Ishikawa (cell line): ENCODE measurements at regions not wholly inside any gene's neighbourhood (a gene's known extent, or its start where the extent isn't known, plus 50 kb on each side); places are given as distances from the start of the nearest gene placed in this dataset.

Experiments
- EP300 ChIP-seq: IDR thresholded peaks from 2 replicates; pipeline ENCODE4 v1.6.1; 2012; ENCODE audit warnings: borderline replicate concordance
- NFIC ChIP-seq: IDR thresholded peaks from 2 replicates; pipeline ENCODE4 v1.6.1; 2012

GRCh38 chr4:27931584-27931983, 1070.9 kb downstream of the STIM2 start:
- TF ChIP-seq NFIC (no peak), EP300 (no peak)
